Naive thymus-derived CD4-positive, alpha-beta T cell (primary cell): ENCODE measurements at regions not wholly inside any gene's neighbourhood (a gene's known extent, or its start where the extent isn't known, plus 50 kb on each side); places are given as distances from the start of the nearest gene placed in this dataset.
"Not testable (repeated sequence)": the region's sequence is repeated elsewhere in the genome, so short reads cannot be mapped to it uniquely, and the experiment has no call there.

Experiments used
- ATAC-seq: fragments of 150-1000 bp; cut with Tn5 transposase; 2 replicates; pipeline ENCODE4 v1.10.0; 2021; ENCODE audit warnings: mild to moderate bottlenecking, moderate library complexity
- CTCF ChIA-PET: fragments of 350-600 bp; sonication (Branson Sonifier 250); formaldehyde crosslinking; loops from one replicate; lab custom pipeline; 2021; ENCODE audit warnings: antibody characterized with exemption; lab: Charles Lee
- POLR2A ChIA-PET: fragments of 350-600 bp; sonication (Branson Sonifier 250); formaldehyde crosslinking; loops from one replicate; lab custom pipeline; 2021; ENCODE audit warnings: antibody characterized with exemption, inconsistent platforms; lab: Charles Lee
- DNase-seq, 9 donors: peaks; one replicate each; pipeline versions ENCODE4 v3.0.0 to v3.0.0-alpha.2; 2020 to 2022; ENCODE audit warnings: mixed read lengths in 1 of 9
- H3K27ac ChIP-seq: one replicate; pipeline ENCODE4 v1.7.0; 2013; ENCODE audit warnings: mild to moderate bottlenecking, low read depth, low read length, moderate library complexity
- H3K27me3 ChIP-seq, 2 donors: one replicate each; pipeline ENCODE4 v1.7.0; 2013; ENCODE audit warnings: low read length in 2 of 2, mild to moderate bottlenecking in 2 of 2, moderate library complexity in 2 of 2; ENCODE audit not compliant: control insufficient read depth in 2 of 2, insufficient read depth in 2 of 2
- H3K36me3 ChIP-seq, 3 experiments: 1 replicate in 2 of 3; 2 replicates in 1 of 3; pipeline ENCODE4 v1.7.0; 2013; ENCODE audit warnings: low read length in 3 of 3, mild to moderate bottlenecking in 3 of 3, moderate library complexity in 1 of 3; ENCODE audit not compliant: insufficient read depth in 3 of 3, control insufficient read depth in 2 of 3
- H3K4me1 ChIP-seq, 2 donors: one replicate each; pipeline ENCODE4 v1.7.0; 2013; ENCODE audit warnings: low read length in 2 of 2, mild to moderate bottlenecking in 2 of 2, moderate library complexity in 1 of 2; ENCODE audit not compliant: control insufficient read depth in 2 of 2, insufficient read depth in 2 of 2
- H3K4me3 ChIP-seq: 2 replicates; pipeline ENCODE4 v1.7.0; 2013; ENCODE audit warnings: mild to moderate bottlenecking, low read length
- H3K9me3 ChIP-seq, 3 experiments: 1 replicate in 2 of 3; 2 replicates in 1 of 3; pipeline ENCODE4 v1.7.0; 2013; ENCODE audit warnings: low read length in 3 of 3; ENCODE audit not compliant: control insufficient read depth in 2 of 3
- H3K27ac Mint-ChIP-seq, 9 donors: one replicate each; pipeline ENCODE4 v1.8.0; 2020 to 2022; ENCODE audit warnings: mixed read lengths in 9 of 9, mild to moderate bottlenecking in 8 of 9, moderate library complexity in 5 of 9, inconsistent platforms in 2 of 9
- H3K27me3 Mint-ChIP-seq, 5 donors: one replicate each; pipeline ENCODE4 v1.8.0; 2021 to 2022; ENCODE audit warnings: mixed read lengths in 5 of 5, mild to moderate bottlenecking in 1 of 5
- H3K36me3 Mint-ChIP-seq, 5 donors: one replicate each; pipeline ENCODE4 v1.8.0; 2020 to 2022; ENCODE audit warnings: mixed read lengths in 5 of 5, mild to moderate bottlenecking in 3 of 5, inconsistent platforms in 1 of 5
- H3K4me1 Mint-ChIP-seq, 7 donors: one replicate each; pipeline ENCODE4 v1.8.0; 2020 to 2022; ENCODE audit warnings: mixed read lengths in 7 of 7, mild to moderate bottlenecking in 3 of 7, inconsistent platforms in 1 of 7
- H3K4me3 Mint-ChIP-seq, 10 donors: one replicate each; pipeline ENCODE4 v1.8.0; 2020 to 2022; ENCODE audit warnings: mild to moderate bottlenecking in 10 of 10, mixed read lengths in 10 of 10, moderate library complexity in 6 of 10, inconsistent platforms in 2 of 10
- H3K9me3 Mint-ChIP-seq, 11 donors: one replicate each; pipeline ENCODE4 v1.8.0; 2020 to 2022; ENCODE audit warnings: mixed read lengths in 11 of 11, mild to moderate bottlenecking in 4 of 11, inconsistent platforms in 1 of 11, moderate library complexity in 1 of 11
- intact Hi-C, 2 donors: fragments of 100-400 bp; cut with micrococcal nuclease; formaldehyde crosslinking; loops; one replicate each; pipeline ENCODE4 v1.15.1; 2023

DNA sequence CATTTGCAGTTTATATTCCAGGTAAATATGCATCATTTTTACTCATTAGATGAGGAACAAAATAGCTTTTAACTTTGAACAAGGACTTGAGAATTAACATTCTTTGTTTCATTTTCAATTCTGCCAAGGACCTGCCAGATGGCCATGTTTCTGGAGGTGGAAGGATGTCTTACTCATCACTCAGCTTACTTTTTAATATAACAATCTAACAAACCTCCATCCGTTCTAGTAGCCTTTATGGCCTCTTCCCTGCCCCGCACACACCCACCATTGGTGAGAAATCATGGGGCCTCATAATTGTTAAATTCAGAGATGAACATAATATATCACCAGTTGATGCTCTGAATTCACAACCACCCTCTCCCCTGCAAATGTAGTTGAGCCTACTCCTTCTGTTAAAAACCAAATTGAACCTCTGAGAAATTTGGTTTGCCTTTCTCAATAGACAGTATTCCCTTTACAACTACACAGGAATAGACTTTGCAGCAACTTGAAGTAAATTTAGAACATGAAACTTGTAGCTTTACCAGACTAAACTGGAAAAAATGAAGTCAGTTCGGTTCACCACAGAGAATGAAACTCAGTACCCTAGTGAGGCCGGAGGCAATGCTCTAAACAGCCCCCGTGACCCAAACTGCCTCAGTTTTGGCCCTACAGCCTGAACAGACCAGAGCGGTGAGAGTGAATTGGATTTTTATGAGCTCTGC, 50.1 kb upstream of the ACSL4 start:
- no peaks in the 10 kb centered on the region for H3K27me3 Mint-ChIP-seq
- ChIA-PET CTCF (no interaction called here), POLR2A (no interaction called here)
- H3K36me3 ChIP-seq: no peaks in the 10 kb centered on the region
- H3K27ac ChIP-seq: no peak overlapping the region
- H3K4me3 Mint-ChIP-seq: peak overlapping the region in 2 of 10 donors; percentile 51 to 86
- intact Hi-C loops: no loop called here
- ATAC-seq (no peak), DNase-seq (peak in 1 of 9 donors; percentile 22)
- H3K36me3 Mint-ChIP-seq: peaks cover 0 to 1% (median 0%) of the 10 kb centered on the region in 5 donors
- H3K27ac Mint-ChIP-seq: peak overlapping the region in 1 of 9 donors; percentile 94
- H3K9me3 Mint-ChIP-seq: peaks cover 0 to 2% (median 0%) of the 10 kb centered on the region in 11 donors
- no peaks in the 10 kb centered on the region for H3K9me3 ChIP-seq
- peaks cover 0 to 13% (median 0%) of the 10 kb centered on the region in 7 donors for H3K4me1 Mint-ChIP-seq
- no peaks in the 10 kb centered on the region for H3K4me1 ChIP-seq
- no peak overlapping the region for H3K4me3 ChIP-seq
- H3K27me3 ChIP-seq: no peaks in the 10 kb centered on the region

DNA sequence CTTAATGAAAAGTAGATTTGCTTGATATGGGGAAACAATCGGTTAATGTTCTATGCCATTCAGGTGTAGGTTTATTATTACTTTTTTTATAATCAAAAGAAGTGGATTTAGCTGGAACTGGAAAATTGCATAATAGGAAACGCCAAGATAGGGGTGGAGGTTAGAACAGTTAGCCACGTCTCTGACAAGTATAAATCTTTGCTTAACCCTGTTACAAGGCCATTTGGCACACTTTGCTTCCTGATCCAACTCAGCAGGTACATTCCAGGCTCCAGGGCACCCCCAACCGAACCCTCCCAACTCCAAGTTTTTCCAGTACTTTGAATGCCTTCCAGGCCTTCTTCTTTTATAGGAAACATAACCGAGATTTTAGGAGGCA, 50.6 kb upstream of the ACSL4 start:
- POLR2A ChIA-PET: no interaction called here
- DNase-seq (no peak), ATAC-seq (no peak)
- Mint-ChIP-seq H3K27ac (peak overlapping the region in 1 of 9 donors; percentile 94), H3K4me1 (peaks cover 0 to 13% (median 0%) of the 10 kb centered on the region in 7 donors), H3K27me3 (no peaks in the 10 kb centered on the region), H3K36me3 (peaks cover 0 to 1% (median 0%) of the 10 kb centered on the region in 5 donors), H3K4me3 (no peak overlapping the region), H3K9me3 (peaks cover 0 to 2% (median 0%) of the 10 kb centered on the region in 11 donors)
- intact Hi-C loops: no loop called here
- CTCF ChIA-PET: no interaction called here
- Histone ChIP-seq H3K9me3 (no peaks in the 10 kb centered on the region), H3K4me1 (no peaks in the 10 kb centered on the region), H3K36me3 (no peaks in the 10 kb centered on the region), H3K27ac (no peak overlapping the region), H3K27me3 (no peaks in the 10 kb centered on the region), H3K4me3 (no peak overlapping the region)

- no peaks in the 10 kb centered on the region for H3K36me3 ChIP-seq
- Mint-ChIP-seq H3K4me1 (peaks cover 0 to 13% (median 0%) of the 10 kb centered on the region in 7 donors), H3K27ac (no peak overlapping the region), H3K27me3 (peaks cover 0 to 5% (median 0%) of the 10 kb centered on the region in 5 donors), H3K4me3 (no peak overlapping the region), H3K36me3 (peaks cover 0 to 1% (median 0%) of the 10 kb centered on the region in 5 donors), H3K9me3 (peaks cover 0 to 2% (median 0%) of the 10 kb centered on the region in 11 donors)
- no peaks in the 10 kb centered on the region for H3K9me3 ChIP-seq
- H3K27me3 ChIP-seq: no peaks in the 10 kb centered on the region
- DNase-seq (no peak), ATAC-seq (no peak)
- H3K27ac ChIP-seq: no peak overlapping the region
- intact Hi-C loops: no loop called here
- CTCF ChIA-PET: no interaction called here
- H3K4me3 ChIP-seq: no peak overlapping the region
- no peaks in the 10 kb centered on the region for H3K4me1 ChIP-seq
- POLR2A ChIA-PET: no interaction called here
Observed at GRCh38 chrX:109785053-109785452, 52.0 kb upstream of the ACSL4 start.

GRCh38 chrX:109790511-109790910, 57.5 kb upstream of the ACSL4 start:
- H3K27ac ChIP-seq, H3K9me3 ChIP-seq, CTCF ChIA-PET, H3K4me1 Mint-ChIP-seq, H3K27me3 ChIP-seq, H3K36me3 Mint-ChIP-seq, DNase-seq, intact Hi-C loops, H3K27ac Mint-ChIP-seq, H3K36me3 ChIP-seq, H3K9me3 Mint-ChIP-seq, POLR2A ChIA-PET, ATAC-seq, H3K4me3 Mint-ChIP-seq, H3K4me1 ChIP-seq, H3K4me3 ChIP-seq, H3K27me3 Mint-ChIP-seq: not testable (repeated sequence)

DNA sequence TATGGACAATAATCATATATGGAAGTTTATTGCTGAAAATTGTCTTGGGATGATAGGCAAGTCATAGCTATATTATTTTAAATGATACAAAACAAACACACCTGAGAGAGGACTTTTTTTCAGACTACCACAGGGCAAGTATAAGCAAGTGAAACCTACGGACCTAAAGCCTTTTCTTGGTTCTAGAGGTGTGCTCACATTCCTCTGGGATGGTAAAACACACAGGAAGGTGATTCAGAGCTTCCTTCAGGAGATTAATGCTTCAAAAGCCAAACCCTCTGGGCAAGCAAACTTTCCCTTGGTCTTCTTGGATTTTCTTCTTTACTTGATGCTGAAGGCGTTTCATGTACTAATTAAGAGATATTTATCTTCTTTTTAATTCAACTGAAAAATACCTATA, 60.1 kb upstream of the ACSL4 start:
- no peak overlapping the region for H3K27ac Mint-ChIP-seq
- H3K27me3 Mint-ChIP-seq: peaks cover 0 to 7% (median 4%) of the 10 kb centered on the region in 5 donors
- no peaks in the 10 kb centered on the region for H3K9me3 ChIP-seq
- peaks cover 0 to 2% (median 0%) of the 10 kb centered on the region in 7 donors for H3K4me1 Mint-ChIP-seq
- POLR2A ChIA-PET: no interaction called here
- no peaks in the 10 kb centered on the region for H3K27me3 ChIP-seq
- no peaks in the 10 kb centered on the region for H3K9me3 Mint-ChIP-seq
- CTCF ChIA-PET: no interaction called here
- H3K4me3 ChIP-seq: no peak overlapping the region
- no peaks in the 10 kb centered on the region for H3K36me3 Mint-ChIP-seq
- intact Hi-C loops: no loop called here
- DNase-seq (no peak), ATAC-seq (no peak)
- no peaks in the 10 kb centered on the region for H3K36me3 ChIP-seq
- H3K4me1 ChIP-seq: no peaks in the 10 kb centered on the region
- H3K4me3 Mint-ChIP-seq: no peak overlapping the region
- no peak overlapping the region for H3K27ac ChIP-seq

DNA sequence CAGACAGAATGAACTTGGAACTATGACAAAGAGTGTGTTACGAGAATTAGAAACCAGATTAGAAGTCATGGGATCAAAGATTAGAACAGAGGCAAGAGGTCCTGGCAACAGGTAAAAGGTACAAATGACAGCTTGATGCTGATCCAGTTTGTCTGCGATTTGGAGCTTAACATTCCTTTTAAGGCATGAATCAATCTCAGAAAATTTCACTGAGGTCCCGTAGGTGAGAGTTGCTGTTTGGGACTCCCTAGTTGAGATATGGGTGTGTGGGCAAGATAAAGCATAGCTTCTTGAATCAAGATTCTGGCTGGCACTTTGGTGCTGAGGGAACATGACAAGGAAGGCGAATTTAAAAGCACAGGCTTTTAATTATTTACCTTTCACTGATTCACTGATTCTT, 62.6 kb upstream of the ACSL4 start:
- ATAC-seq (no peak), DNase-seq (no peak)
- H3K27me3 Mint-ChIP-seq: peaks cover 0 to 4% (median 0%) of the 10 kb centered on the region in 5 donors
- no peaks in the 10 kb centered on the region for H3K9me3 ChIP-seq
- no peak overlapping the region for H3K4me3 Mint-ChIP-seq
- H3K36me3 ChIP-seq: no peaks in the 10 kb centered on the region
- no peaks in the 10 kb centered on the region for H3K4me1 ChIP-seq
- no peaks in the 10 kb centered on the region for H3K36me3 Mint-ChIP-seq
- intact Hi-C loops: no loop called here
- no peak overlapping the region for H3K4me3 ChIP-seq
- H3K27ac Mint-ChIP-seq: no peak overlapping the region
- no peak overlapping the region for H3K27ac ChIP-seq
- H3K9me3 Mint-ChIP-seq: no peaks in the 10 kb centered on the region
- H3K27me3 ChIP-seq: no peaks in the 10 kb centered on the region
- CTCF ChIA-PET: no interaction called here
- POLR2A ChIA-PET: no interaction called here
- H3K4me1 Mint-ChIP-seq: peaks cover 0 to 2% (median 0%) of the 10 kb centered on the region in 7 donors

GRCh38 chrX:109797311-109797975, 64.4 kb upstream of the ACSL4 start:
- Histone ChIP-seq H3K27ac (no peak overlapping the region), H3K4me3 (no peak overlapping the region)

More at GRCh38 chrX:109797311-109797975, 64.4 kb upstream of the ACSL4 start:
- Mint-ChIP-seq H3K4me1 (peaks cover 0 to 3% (median 0%) of the 10 kb centered on the region in 7 donors), H3K9me3 (no peaks in the 10 kb centered on the region), H3K27me3 (peaks cover 0 to 4% (median 0%) of the 10 kb centered on the region in 5 donors), H3K4me3 (no peak overlapping the region), H3K36me3 (no peaks in the 10 kb centered on the region), H3K27ac (no peak overlapping the region)
- no peak for DNase-seq
- ChIA-PET CTCF (no interaction called here), POLR2A (no interaction called here)
- intact Hi-C loops: no loop called here
- no peak for ATAC-seq
- no peaks in the 10 kb centered on the region for H3K9me3 ChIP-seq
- no peaks in the 10 kb centered on the region for H3K4me1 ChIP-seq
- no peaks in the 10 kb centered on the region for H3K27me3 ChIP-seq
- H3K36me3 ChIP-seq: no peaks in the 10 kb centered on the region
